IMR-90 (cell line): ENCODE measurements at regions not wholly inside any gene's neighbourhood (a gene's known extent, or its start where the extent isn't known, plus 50 kb on each side); places are given as distances from the start of the nearest gene placed in this dataset.

Experiments used
- BHLHE40 ChIP-seq: fragments of 150-350 bp; IDR thresholded peaks from 2 replicates; pipeline ENCODE4 v1.6.1; 2016; ENCODE audit warnings: mild to moderate bottlenecking, low read depth, low read length
- CEBPB ChIP-seq: IDR thresholded peaks from 2 replicates; pipeline ENCODE4 v1.6.1; 2012; ENCODE audit warnings: low read depth, low read length, improper control_type of control experiment
- FOS ChIP-seq: fragments of 150-350 bp; IDR thresholded peaks from 2 replicates; pipeline ENCODE4 v1.6.1; 2016; ENCODE audit warnings: low read depth, low read length
- MAFK ChIP-seq: IDR thresholded peaks from 2 replicates; pipeline ENCODE4 v1.6.1; 2012; ENCODE audit warnings: low read depth, low read length, improper control_type of control experiment
- NFE2L2 ChIP-seq: fragments of 150-350 bp; IDR thresholded peaks from 2 replicates; pipeline ENCODE4 v1.6.1; 2016; ENCODE audit warnings: low read depth, mild to moderate bottlenecking, low read length
- POLR2A ChIP-seq: IDR thresholded peaks from 2 replicates; pipeline ENCODE4 v1.6.1; 2012; ENCODE audit warnings: mild to moderate bottlenecking, low read depth, low read length
- RAD21 ChIP-seq: IDR thresholded peaks from 2 replicates; pipeline ENCODE4 v1.6.1; 2012; ENCODE audit warnings: low read length, improper control_type of control experiment
- RCOR1 ChIP-seq: IDR thresholded peaks from 2 replicates; pipeline ENCODE4 v1.6.1; 2012; ENCODE audit warnings: mild to moderate bottlenecking, low read length, improper control_type of control experiment; ENCODE audit not compliant: insufficient replicate concordance
- RFX5 ChIP-seq: IDR thresholded peaks from 2 replicates; pipeline ENCODE4 v1.8.0; 2012; ENCODE audit warnings: low read depth, mild to moderate bottlenecking, low read length, moderate library complexity
- SMC3 ChIP-seq: fragments of 150-350 bp; IDR thresholded peaks from 2 replicates; pipeline ENCODE4 v1.6.1; 2016; ENCODE audit warnings: low read depth, mild to moderate bottlenecking, antibody characterized with exemption, low read length, moderate library complexity
- TF ChIP-seq, protein P1 (sequence below): conservative IDR thresholded peaks from 2 replicates; pipeline ENCODE4 v1.5.1; 2012; ENCODE audit warnings: mild to moderate bottlenecking, low read depth, low read length, improper control_type of control experiment
- TF ChIP-seq, protein P2 (sequence below): fragments of 150-350 bp; IDR thresholded peaks from 2 replicates; pipeline ENCODE4 v1.6.1; 2016; ENCODE audit warnings: low read depth, mild to moderate bottlenecking, low read length, moderate library complexity, borderline replicate concordance
- TF ChIP-seq, protein P3 (sequence below): fragments of 150-350 bp; IDR thresholded peaks from 2 replicates; pipeline ENCODE4 v1.6.1; 2017; ENCODE audit warnings: mild to moderate bottlenecking, antibody characterized with exemption, low read length, low read depth

DNA sequence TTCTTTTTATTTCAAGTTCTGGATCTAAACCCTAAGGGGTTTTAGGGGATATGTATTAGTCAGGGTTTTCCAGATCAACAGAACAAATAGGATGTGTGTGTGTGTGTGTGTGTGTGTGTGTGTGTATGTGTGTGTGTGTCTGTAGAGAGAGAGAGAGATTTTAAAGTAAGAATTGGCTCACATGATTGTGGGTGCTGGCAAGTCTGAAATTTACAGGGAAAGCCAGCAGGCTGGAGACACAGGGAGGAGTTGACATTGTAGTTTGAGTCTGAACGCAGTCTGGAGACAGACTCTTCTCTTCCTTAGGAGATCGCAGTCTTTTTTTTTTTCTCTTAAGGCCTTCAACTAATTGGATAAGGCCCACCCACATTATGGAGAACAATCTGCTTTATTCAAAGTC is 428.8 kb upstream of the TBL1XR1 start:
- TF ChIP-seq, protein P1, sequence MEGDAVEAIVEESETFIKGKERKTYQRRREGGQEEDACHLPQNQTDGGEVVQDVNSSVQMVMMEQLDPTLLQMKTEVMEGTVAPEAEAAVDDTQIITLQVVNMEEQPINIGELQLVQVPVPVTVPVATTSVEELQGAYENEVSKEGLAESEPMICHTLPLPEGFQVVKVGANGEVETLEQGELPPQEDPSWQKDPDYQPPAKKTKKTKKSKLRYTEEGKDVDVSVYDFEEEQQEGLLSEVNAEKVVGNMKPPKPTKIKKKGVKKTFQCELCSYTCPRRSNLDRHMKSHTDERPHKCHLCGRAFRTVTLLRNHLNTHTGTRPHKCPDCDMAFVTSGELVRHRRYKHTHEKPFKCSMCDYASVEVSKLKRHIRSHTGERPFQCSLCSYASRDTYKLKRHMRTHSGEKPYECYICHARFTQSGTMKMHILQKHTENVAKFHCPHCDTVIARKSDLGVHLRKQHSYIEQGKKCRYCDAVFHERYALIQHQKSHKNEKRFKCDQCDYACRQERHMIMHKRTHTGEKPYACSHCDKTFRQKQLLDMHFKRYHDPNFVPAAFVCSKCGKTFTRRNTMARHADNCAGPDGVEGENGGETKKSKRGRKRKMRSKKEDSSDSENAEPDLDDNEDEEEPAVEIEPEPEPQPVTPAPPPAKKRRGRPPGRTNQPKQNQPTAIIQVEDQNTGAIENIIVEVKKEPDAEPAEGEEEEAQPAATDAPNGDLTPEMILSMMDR: no peak
- no peak for TF ChIP-seq POLR2A
- no peak for TF ChIP-seq RFX5
- TF ChIP-seq, protein P2, sequence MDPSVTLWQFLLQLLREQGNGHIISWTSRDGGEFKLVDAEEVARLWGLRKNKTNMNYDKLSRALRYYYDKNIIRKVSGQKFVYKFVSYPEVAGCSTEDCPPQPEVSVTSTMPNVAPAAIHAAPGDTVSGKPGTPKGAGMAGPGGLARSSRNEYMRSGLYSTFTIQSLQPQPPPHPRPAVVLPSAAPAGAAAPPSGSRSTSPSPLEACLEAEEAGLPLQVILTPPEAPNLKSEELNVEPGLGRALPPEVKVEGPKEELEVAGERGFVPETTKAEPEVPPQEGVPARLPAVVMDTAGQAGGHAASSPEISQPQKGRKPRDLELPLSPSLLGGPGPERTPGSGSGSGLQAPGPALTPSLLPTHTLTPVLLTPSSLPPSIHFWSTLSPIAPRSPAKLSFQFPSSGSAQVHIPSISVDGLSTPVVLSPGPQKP: no peak
- TF ChIP-seq, protein P3, sequence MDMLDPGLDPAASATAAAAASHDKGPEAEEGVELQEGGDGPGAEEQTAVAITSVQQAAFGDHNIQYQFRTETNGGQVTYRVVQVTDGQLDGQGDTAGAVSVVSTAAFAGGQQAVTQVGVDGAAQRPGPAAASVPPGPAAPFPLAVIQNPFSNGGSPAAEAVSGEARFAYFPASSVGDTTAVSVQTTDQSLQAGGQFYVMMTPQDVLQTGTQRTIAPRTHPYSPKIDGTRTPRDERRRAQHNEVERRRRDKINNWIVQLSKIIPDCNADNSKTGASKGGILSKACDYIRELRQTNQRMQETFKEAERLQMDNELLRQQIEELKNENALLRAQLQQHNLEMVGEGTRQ: no peak
- no peak for TF ChIP-seq RAD21
- TF ChIP-seq SMC3: no peak
- no peak for TF ChIP-seq MAFK
- TF ChIP-seq FOS: no peak
- no peak for TF ChIP-seq RCOR1
- no peak for TF ChIP-seq CEBPB
- no peak for TF ChIP-seq NFE2L2
- no peak for TF ChIP-seq BHLHE40
